ENCODE measurements at regions not wholly inside any gene's neighbourhood (a gene's known extent, or its start where the extent isn't known, plus 50 kb on each side); places are given as distances from the start of the nearest gene placed in this dataset.
A peak's percentile ranks its signal among the peaks of the same experiment; 100 is the strongest.

DNA sequence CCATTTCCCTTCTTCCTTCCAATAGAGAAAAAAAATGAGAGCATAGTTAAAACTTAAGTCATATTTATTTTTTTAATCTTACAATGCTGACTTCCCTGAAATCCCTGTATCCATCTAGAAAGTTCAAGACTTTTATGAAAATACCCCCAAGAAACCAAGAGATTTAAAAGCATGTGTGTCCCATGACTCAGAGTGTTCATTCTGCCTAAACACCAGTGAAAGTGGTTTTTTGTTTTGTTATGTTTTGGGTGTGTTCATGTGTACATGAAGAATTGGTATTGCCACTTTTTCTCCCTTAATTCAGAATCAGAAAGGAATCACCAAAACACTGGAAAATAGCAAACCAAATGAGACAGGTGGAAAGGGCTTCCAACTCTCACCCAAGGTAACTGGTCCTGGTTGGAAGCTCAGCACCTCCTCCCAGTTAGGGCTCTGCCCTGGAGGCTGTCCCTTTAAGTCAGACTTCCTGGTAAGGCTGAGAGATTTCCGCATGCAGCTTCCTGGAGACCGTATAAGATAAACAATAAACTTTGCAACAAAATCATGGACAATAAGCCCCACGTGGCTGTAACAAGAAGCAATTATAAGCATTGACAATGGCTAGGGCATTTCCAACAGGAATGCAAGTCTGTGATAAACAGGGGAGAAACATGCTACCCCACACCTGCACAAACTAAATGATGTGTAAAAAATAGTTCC lies 121.9 kb upstream of the ARHGEF3 start:
- DNase-seq = peak; percentile 74

DNA sequence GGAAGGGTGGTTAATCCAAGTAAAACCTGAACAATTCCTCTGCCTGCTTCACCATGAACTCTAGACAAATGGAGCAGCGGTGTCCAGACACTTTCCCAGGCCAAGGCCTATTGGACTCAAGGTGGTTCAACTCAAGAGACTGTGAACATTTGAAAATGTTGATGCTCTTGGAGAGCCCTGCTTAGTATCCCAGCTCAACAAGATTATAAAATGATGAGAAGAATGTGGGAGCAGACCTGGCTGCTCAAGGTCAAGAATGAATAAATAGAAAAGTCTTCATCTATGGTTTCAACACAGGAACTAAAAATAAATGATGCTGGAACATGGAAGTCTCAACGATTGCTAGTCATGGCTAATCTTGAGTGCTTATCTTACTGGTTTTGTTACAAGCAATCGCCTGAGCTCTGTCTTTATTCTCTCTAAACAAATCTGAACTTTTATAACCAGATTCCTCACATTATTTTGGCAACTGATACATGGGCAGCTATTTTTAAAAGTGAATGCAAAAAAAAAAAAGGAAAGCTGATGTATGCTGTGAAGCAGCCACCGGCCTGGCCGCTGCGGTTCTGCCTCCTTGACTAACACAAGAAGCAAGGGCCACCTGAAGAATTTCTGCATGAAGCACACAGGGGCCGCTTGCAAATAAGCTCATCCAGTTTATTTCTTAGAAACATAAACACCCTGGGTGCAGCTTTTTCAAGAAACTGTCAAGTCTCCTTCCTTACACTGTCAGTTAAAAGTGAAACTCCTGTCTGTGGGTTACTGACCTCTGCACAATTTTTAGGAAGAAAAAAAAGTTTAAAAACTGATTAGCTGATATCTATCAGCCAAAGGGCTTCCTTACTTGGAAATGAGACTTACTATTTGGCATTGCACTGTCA lies 120.1 kb upstream of the ARHGEF3 start:
- peak; percentile 68 for DNase-seq

DNA sequence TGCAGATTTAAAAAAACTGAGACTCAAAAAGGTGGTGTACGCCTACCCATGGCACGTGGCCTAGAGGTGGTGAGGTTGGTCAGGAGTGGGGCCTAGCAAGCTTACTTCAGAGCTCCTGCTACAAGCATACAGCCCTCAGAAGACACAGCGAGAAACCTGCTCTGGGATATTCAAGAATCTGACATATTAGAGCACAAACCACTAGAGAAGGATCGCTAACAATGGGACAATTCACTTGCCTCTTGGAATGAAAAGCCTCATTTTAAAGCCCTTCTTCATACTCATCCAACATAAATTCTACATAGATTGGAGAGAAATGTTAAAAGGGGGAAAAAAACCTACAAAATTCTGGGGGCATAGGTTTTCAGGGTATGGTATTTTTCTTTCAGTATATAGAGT lies 118.0 kb upstream of the ARHGEF3 start:
- DNase-seq = no peak

DNA sequence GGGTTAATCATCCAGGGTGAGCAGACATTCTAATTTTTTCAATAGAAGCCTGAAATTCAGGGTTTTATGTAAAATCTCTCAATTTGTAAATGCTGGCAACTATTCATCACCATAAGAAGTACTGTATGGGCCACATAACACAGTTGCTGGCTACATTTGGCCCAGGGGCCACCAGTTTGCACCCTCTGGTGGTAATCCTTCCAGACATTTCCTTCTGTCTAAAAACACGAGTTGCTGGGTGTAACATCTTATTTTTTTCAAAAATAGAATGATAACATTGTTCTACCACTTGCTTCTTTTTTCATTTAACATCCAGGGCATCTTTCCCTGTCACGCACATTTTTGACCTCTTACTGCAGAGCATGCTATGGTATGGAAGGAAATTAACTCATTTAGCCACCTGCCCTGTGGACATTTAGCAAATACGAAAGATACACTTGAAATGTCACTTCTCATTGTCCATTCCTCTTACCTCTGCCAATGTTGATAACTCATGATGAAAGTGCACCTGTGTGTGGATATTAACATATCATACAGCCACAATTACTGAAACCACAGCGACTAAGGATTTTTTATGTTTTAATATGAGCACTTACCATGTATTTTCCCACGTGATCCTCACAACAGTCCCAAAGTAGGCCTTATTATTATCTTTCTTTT lies 117.5 kb upstream of the ARHGEF3 start:
- no peak for DNase-seq

DNA sequence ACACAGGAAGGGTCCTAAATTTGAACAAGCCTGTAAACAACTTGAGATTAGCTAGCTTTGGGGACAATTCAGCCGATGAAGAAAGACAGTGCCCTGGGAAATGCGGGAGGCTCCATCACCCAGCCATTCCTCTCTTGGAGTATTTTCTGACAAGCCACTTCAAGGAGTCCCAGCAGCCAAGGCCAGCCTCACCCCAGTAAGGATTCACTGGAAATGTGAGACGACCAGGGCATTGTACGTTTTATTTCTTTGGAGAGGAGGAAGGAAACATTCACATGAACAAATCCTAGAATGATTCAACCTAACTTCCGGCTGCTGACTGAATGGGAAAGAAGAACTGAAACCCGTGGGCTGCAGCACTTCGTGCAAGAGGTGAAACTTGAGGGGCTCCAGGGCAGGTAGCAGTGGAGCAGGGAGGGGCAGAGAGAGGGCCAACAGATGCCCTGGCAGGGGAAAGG lies 116.4 kb upstream of the ARHGEF3 start:
- DNase-seq = peak; percentile 82

DNA sequence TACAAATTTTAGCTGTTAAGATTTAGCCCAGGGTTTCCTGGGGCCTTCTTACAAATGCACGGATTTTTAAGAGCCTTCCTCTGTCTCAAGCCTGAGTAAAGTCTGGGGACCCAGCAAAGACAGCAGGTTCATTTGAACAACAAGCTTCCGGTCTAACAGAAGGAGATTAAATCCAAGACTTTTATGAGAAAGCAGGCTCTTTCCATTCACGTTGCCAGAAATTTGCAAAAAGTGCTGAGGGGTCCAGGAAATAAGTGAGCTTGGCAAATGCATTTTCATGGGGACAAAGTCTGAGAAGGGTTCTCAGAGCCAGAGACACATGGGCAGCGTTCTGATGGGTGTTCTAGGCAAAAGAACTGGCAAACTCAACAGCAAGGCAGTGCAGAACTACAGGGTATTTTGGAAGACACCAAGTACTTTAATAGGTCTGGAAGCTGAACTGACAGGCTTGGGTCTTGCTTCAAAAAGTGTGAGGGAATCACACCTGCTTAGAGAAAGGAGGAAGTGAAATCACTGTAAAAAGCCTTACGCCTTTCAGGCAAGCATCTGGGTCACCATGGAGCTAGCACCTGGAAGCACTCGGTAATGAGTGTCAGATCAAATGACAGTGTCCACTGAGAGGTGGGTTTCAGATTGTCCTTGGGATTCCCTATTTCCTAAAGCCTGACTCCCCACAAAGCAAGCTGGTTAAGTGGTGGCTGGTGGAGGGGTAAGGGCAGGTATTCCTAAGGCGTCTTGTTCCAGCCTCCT lies 115.8 kb upstream of the ARHGEF3 start:
- no peak for DNase-seq

DNA sequence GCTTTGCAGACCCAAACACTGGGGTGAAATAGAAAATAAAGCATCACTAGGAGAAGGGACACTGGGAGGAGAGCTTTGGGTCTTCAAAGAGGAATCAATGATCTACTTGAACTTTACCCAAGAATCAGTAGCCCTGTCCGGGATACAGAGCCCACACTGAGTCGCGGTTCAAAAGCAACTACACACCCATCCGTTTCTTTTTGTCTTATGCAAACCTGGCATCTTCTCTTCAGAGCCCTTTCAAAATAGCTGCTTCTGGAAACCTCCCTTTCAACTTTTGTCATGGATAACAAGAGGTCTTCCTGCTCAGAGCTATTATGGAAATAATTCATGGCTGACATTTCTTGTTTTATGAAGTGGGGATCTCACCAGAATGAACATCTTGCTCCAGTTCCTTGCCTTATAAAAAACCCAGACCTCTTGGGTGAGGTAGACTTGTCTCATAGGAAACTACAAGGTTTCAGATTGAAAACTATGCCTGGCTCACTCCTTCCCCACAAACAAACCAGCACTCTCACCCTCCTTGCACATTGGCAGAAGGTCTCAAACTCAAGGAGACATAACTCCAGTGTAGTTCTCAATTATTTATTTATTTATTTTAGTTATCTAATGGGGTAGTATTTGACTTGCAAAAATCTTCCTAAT lies 115.1 kb upstream of the ARHGEF3 start:
- no peak for DNase-seq

DNA sequence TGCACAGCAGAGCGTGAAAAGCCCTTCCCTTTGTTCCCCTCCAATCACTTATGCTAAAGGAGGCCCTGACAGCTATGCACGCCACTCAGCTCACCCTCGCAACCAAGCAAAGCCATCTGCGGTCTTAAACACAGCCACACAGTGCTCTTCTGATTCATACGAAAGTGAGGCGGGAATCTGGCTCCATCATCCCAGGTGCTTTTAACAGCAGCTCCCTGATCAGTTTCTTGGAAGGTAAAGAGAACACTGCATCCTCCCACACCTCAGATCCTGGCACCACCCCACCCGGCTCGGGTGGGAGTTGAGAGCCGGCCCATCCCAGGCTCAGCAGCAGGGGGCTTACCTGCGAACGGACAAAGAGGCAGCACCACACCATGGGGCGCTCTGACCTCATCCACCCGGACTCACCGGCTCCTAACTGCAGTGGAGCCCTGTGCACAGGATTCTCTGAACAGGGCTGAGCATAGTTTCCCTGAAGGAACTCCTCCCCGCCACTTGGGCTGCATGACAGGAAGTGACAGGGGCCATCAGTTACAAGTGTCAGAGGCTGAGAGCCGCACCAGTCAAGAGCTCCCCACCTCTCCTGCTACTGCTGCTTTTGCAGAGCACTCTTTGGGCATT lies 114.3 kb upstream of the ARHGEF3 start:
- peak; percentile 90 for DNase-seq

DNA sequence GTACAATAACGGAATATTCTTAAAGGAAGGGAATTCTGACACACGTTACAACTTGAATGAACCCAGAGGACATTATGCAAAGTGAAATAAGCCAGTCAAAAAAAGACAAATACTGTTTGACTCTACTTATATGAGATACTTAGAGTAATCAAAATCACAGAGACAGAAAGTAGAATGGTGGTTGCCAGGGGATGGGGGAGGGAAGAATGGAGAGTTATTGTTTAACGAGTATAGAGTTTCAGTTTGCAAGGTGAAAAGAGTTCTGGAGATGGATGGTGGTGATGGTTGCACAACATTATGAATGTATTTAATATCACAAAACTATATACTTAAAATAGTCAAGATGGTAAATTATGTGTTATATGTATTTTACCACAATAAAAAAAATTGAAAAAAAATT lies 112.9 kb upstream of the ARHGEF3 start:
- DNase-seq = no peak

DNA sequence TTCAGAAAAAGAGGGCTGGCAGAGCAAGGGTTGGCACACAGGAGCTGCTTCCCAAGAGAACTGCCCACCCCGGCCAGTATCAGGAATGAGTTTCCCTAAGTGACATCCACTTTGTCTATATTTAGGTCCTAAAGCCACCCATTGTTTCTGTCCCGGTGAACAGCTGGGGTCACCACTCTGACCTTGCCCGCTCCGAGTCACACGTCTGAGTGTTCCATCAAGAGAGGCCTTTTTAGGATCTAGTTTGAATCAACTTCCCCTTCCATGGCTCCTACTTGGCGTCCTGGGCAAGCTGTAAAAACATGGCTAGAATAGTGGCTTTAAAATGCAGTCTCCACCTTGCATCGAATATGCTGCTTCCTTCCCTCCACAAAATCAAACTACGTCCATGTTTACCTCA lies 109.6 kb upstream of the ARHGEF3 start:
- no peak for DNase-seq

DNA sequence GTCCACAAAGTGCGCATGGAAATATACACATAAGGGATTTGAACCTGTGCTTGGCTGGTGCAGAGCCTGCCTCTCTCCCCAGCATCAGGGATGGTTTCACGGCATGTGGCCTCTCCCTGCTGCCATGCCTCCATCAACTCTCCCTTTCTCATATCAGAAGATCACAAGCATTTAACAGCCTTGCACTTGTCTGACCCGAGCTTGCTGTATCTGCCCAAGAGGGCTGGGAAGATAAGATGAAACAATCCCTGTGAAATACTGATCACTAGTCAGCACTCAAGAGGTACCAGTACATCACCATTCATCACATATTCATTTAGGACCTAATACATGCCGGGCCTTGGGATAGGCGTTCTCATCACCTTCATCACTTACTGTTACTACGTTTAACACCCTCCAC lies 107.6 kb upstream of the ARHGEF3 start:
- no peak for DNase-seq

DNA sequence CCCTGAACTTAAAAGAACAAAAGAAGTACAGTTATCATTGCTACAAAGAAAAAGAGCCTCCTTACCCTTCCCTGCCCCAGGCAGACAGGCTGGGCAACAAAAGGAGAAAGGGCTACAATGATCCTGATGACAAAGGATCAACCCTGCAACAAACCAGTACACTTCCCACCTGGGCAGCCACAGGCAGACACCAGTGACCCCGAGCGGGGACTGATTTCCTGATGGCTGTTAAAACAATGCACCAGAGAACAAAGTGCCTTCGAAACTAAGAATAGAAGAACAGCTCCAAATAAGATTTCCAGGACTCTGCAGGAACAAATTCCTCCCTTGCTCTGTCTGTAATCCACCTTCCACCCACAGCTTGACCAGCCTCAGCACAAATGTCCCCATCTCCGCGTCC lies 106.3 kb upstream of the ARHGEF3 start:
- no peak for DNase-seq

DNA sequence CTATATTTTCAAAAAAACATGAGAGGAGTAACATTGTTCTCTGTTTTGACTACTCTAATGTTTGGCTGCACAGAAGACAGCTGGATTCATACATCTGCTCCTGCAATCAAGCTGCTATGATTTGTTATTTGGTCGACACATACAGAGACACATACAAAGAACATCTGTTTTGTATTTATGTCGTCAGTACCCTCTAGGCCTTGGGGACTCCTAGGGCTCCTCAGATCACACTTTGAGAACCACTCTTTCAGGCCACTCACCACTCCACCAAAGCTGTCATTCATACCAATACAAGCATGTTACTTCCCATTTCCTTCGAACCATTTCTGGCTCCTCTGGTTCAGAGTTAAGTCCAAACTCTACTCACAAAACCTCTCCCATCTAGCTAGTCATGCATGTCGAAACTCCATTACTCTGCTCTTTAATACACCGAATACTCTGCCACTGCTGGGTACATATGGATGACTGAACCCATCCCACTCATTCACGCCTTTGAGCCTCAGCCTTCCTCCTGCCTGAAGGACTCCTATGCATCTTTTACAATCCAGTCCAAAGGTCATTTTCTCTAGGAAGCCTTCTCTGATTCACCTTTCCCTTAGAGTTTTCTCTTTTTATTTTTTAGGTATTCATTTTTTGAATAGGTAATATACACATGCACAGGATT lies 102.9 kb upstream of the ARHGEF3 start:
- DNase-seq = no peak

DNA sequence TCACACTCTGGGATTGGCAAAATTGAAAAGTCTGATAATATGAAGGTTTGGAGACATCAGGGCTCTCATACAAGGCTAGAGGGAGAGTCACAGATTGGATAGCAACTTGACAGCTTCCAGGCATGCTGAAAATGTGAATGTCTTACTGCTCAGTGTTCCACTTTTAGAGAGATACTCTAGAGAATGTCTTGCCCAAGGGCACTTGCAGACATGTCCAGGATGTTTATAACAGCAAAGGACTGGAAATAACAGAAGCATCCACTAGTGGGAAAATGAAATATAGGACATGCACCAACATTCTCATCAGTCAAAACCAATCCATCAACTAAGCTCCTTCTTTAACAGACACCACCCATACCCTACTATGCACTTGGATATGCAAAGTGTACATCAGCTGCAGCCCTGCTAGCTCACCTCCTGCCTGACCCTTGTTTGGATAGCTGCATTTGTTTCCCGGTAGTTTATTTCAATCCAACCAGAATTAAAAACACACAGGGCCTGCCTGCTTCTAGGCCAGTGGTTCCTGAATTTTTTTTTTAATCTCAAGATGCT lies 101.6 kb upstream of the ARHGEF3 start:
- no peak for DNase-seq

DNA sequence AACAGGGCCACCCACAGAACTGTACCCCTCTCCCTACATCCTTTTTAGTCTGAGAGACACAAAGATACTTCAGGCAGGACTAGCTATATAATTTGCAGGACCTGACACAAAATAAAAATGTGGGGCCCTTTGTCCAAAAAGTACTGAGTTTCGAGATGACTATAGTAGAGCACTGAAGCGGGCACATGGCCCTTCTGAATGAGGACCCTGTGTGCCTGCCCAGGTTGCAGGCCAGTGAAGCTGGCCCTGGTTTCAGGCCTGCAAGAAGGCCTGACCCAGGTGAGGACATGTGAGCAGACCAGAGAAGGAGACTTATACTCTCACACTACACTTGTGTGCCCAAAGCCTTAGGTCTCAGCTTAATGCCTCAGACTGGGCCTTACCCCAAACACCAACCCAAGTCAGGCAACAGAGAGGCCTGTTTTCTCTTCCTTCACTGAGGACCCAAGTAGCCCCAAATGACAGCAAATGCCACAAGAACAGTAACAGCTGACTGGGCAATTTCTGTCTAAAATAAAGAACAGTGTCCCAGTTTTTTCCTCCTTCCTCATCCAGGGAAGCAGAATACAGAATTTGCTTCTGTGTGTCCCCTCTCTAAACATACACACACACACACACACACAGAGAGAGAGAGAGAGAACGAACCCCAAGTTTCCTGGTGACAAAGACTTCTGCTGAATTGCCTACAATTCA lies 100.9 kb upstream of the ARHGEF3 start:
- no peak for DNase-seq

DNA sequence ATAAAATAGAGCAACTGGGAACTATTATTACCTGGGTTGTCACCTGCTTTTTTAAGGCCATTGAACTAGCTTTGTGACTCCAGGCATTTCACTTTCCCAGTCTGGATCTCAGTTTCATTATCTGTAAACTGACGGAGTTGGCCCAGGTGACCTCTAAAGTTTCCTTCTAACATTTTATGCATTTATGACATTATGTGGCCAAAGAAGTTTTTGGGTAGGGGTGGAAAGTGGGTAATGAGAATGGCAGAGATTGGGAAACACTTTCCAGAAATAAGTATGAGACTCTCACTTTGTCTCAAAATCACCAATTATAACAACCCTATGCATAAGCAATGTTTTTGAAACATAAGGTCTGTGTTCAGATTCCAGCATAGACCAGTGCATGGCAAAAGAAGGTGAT lies 99.1 kb upstream of the ARHGEF3 start:
- DNase-seq = no peak

DNA sequence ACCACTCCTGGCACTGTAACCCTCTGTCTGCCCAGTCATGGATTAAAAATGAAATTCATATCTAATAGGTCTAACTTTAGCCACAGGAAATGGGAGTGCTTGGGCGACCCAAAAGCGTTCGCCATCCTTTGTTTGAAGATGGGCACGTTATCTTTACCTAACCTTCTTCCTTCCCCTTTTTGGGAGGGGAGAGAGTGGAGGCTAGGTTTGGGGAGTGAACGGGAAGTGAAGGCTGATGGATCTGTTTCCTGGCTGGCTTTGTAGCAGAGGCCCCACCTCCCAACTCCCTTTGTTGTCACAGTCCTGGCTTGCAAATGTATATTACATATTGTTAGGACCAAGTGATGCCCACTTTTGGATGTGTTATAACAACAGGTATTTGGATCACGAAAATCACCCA lies 98.1 kb upstream of the ARHGEF3 start:
- DNase-seq = no peak

DNA sequence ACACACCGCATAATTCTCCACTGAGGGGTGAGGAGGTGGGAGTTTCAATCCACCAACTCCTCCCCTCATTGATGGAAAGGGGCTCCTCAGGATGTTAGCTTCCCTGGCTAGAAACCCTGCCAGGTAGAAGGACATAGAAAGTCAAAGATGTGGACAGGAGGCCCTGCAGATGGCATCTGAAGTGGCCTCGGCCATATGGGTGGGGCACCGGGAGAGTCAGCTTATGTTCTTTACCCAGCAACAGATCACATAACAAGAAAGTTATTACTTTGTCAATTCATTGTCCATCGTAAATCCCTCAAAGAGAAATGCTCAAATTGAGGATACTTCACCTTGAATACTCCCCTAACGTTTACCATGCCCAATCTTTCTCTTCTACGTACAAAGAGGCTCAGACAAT lies 97.3 kb upstream of the ARHGEF3 start:
- DNase-seq = no peak

DNA sequence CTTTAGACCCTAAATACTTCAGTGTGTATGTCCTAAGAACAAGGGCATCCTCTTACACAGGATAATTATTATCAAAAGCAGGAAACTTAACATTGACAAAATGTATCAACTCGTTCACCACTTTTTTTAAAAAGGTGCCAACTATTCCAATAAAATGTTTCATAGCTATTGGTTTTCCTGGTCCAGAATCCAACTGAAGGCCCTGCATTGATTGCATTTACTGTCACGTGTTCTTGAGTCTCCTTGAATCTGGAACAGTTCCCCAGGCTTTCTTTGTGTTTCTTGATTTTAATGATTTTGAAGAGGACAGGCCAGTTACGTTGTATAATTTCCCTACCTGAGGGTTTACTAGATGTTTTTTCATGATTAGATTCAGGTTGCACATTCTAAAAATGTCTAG lies 94.6 kb upstream of the ARHGEF3 start:
- no peak for DNase-seq

DNA sequence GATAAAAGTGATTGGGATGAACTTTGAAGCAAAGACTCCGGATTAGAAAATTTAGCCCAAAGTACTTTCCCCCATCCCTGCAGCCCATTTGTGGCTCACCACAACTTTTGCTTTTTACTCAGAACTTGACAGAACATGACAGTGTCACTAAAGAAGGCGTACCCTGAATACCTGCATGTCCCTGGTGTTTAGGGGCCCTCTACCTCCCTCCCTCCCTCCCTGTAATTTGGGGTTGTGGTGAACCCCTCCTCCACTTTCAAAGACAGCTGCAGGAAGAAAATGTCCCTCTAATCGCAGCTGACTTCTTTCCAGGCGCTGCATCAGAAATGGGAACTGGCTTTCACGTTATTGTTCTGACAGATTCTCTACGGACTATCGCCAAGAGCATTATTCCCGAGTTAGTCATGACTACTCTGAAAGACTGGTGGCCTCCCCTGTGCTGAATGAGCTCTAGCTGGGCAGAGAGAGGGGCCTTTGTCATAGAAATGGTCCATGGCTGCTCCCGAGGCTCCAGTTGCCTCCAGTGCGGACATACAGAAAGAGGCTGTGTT lies 93.2 kb upstream of the ARHGEF3 start:
- no peak for DNase-seq

Measured in activated effector memory CD4-positive, alpha-beta T cell treated with anti-CD3 and anti-CD28 coated beads, Interleukin-2, amount 50 U/mL, for 16 hours (primary cell).